ENCODE measurements at regions not wholly inside any gene's neighbourhood (a gene's known extent, or its start where the extent isn't known, plus 50 kb on each side); places are given as distances from the start of the nearest gene placed in this dataset.

- DNase-seq, result no peak
- Histone ChIP-seq H3K27ac (no peak overlapping the region), H3K27me3 (replicated peaks) (no peaks in the 10 kb centered on the region), H3K4me3 (ENCODE audit: low read depth, low read length) (no peak overlapping the region), H3K36me3 (replicated peaks) (no peaks in the 10 kb centered on the region)
- TF ChIP-seq CTCF (IDR thresholded peaks at IDR 0.05; ENCODE audit: low read depth, low read length, missing control alignments), result no peak
- in situ Hi-C loops (cut with HindIII; ENCODE audit: low pct_ligation_motif_present, low sequenced_read_pairs), result no loop called here
Measured at GRCh38 chr2:16073921-16074425, 133.6 kb downstream of the MYCN start.

GRCh38 chr2:16073471-16073870 is 133.1 kb downstream of the MYCN start:
- DNase-seq, result no peak
- Histone ChIP-seq H3K4me3 (ENCODE audit: low read depth, low read length) (no peak overlapping the region), H3K36me3 (replicated peaks) (no peaks in the 10 kb centered on the region), H3K27me3 (replicated peaks) (no peaks in the 10 kb centered on the region), H3K27ac (no peak overlapping the region)
- in situ Hi-C loops (cut with HindIII; ENCODE audit: low pct_ligation_motif_present, low sequenced_read_pairs), result no loop called here
- no peak for TF ChIP-seq CTCF (IDR thresholded peaks at IDR 0.05; ENCODE audit: low read depth, low read length, missing control alignments)

GRCh38 chr2:16072638-16073290 is 132.4 kb downstream of the MYCN start:
- no peak for TF ChIP-seq CTCF (IDR thresholded peaks at IDR 0.05; ENCODE audit: low read depth, low read length, missing control alignments)
- no peak for DNase-seq
- Histone ChIP-seq H3K27me3 (replicated peaks) (no peaks in the 10 kb centered on the region), H3K4me3 (ENCODE audit: low read depth, low read length) (no peak overlapping the region), H3K36me3 (replicated peaks) (no peaks in the 10 kb centered on the region), H3K27ac (no peak overlapping the region)
- in situ Hi-C loops (cut with HindIII; ENCODE audit: low pct_ligation_motif_present, low sequenced_read_pairs), result no loop called here

GRCh38 chr2:16071865-16072637 is 131.7 kb downstream of the MYCN start:
- no peak overlapping the region for H3K4me3 ChIP-seq (ENCODE audit: low read depth, low read length)
- no peak overlapping the region for H3K27ac ChIP-seq
- no peak for DNase-seq
- H3K27me3 ChIP-seq (replicated peaks), result no peaks in the 10 kb centered on the region
- in situ Hi-C loops (cut with HindIII; ENCODE audit: low pct_ligation_motif_present, low sequenced_read_pairs), result no loop called here
- no peaks in the 10 kb centered on the region for H3K36me3 ChIP-seq (replicated peaks)
- TF ChIP-seq CTCF (IDR thresholded peaks at IDR 0.05; ENCODE audit: low read depth, low read length, missing control alignments), result no peak

GRCh38 chr2:16071039-16071864 is 130.9 kb downstream of the MYCN start:
- no peak for DNase-seq
- H3K36me3 ChIP-seq (replicated peaks), result no peaks in the 10 kb centered on the region
- no peak overlapping the region for H3K4me3 ChIP-seq (ENCODE audit: low read depth, low read length)
- in situ Hi-C loops (cut with HindIII; ENCODE audit: low pct_ligation_motif_present, low sequenced_read_pairs), result no loop called here
- TF ChIP-seq CTCF (IDR thresholded peaks at IDR 0.05; ENCODE audit: low read depth, low read length, missing control alignments), result no peak
- no peak overlapping the region for H3K27ac ChIP-seq
- no peaks in the 10 kb centered on the region for H3K27me3 ChIP-seq (replicated peaks)

All from brain microvascular endothelial cell (primary cell).